C4-2B (cell line): ENCODE measurements at regions not wholly inside any gene's neighbourhood (a gene's known extent, or its start where the extent isn't known, plus 50 kb on each side); places are given as distances from the start of the nearest gene placed in this dataset.

Source experiments
- CTCF ChIP-seq: fragments of 450-650 bp; conservative IDR thresholded peaks from 2 replicates; pipeline ENCODE4 v1.5.1; 2017; ENCODE audit warnings: mild to moderate bottlenecking
- ZFX ChIP-seq: fragments of 450-650 bp; IDR thresholded peaks from 2 replicates; pipeline ENCODE4 v1.6.1; 2017

- no peak for TF ChIP-seq CTCF
- no peak for TF ChIP-seq ZFX
Observed at GRCh38 chr2:204174034-204174433, 237.5 kb downstream of the ICOS start.
